ENCODE measurements at regions not wholly inside any gene's neighbourhood (a gene's known extent, or its start where the extent isn't known, plus 50 kb on each side); places are given as distances from the start of the nearest gene placed in this dataset.

- TF ChIP-seq POLR2A (IDR thresholded peaks at IDR 0.05) (no peak), CTCF (IDR thresholded peaks at IDR 0.05) (no peak)
These were observed 61.7 kb upstream of the CECR2 start for GRCh38 chr22:17307566-17307965.

Measured in esophagus squamous epithelium (tissue), 4 donors.